SU-DHL-6 (cell line): ENCODE measurements at regions not wholly inside any gene's neighbourhood (a gene's known extent, or its start where the extent isn't known, plus 50 kb on each side); places are given as distances from the start of the nearest gene placed in this dataset.

Experiments used
- H2AFZ ChIP-seq: fragments of 200-600 bp; sonication (generic); 2 replicates; pipeline ENCODE4 v1.6.1; 2014; ENCODE audit warnings: low read depth, mild to moderate bottlenecking, moderate library complexity, mixed read lengths, antibody characterized with exemption, low read length; ENCODE audit not compliant: severe bottlenecking
- H3F3A ChIP-seq: fragments of 200-600 bp; shearing (Covaris generic); 2 replicates; pipeline ENCODE4 v1.6.0; 2016; ENCODE audit warnings: antibody characterized with exemption, mild to moderate bottlenecking; ENCODE audit not compliant: insufficient read depth
- H3K27ac ChIP-seq: fragments of 200-600 bp; sonication (generic); 2 replicates; pipeline ENCODE4 v1.5.1; 2016; ENCODE audit warnings: low read depth, mild to moderate bottlenecking, low read length, moderate library complexity, mixed read lengths
- H3K27me3 ChIP-seq: fragments of 200-600 bp; sonication (generic), shearing (Covaris generic); 2 replicates; pipeline ENCODE4 v1.6.0; 2014; ENCODE audit warnings: mild to moderate bottlenecking, low read length
- H3K36me3 ChIP-seq: fragments of 200-600 bp; sonication (generic); 2 replicates; pipeline ENCODE4 v1.6.1; 2014; ENCODE audit warnings: mild to moderate bottlenecking, low read length, mixed read lengths
- H3K4me2 ChIP-seq: fragments of 300-600, 200-600 bp; shearing (Covaris generic), sonication (generic); 2 replicates; pipeline ENCODE4 v1.6.0; 2014; ENCODE audit warnings: low read length, low read depth, mild to moderate bottlenecking; ENCODE audit not compliant: poor library complexity, severe bottlenecking
- H3K4me3 ChIP-seq: fragments of 200-600 bp; sonication (generic); 2 replicates; pipeline ENCODE4 v1.5.1; 2014; ENCODE audit warnings: antibody characterized with exemption, low read length, mild to moderate bottlenecking, mixed read lengths; ENCODE audit not compliant: insufficient read depth, poor library complexity, severe bottlenecking
- H3K79me2 ChIP-seq: fragments of 200-600 bp; sonication (generic); 2 replicates; pipeline ENCODE4 v1.6.1; 2014; ENCODE audit warnings: mild to moderate bottlenecking, low read length, moderate library complexity; ENCODE audit not compliant: insufficient read depth
- H3K9ac ChIP-seq: fragments of 200-600 bp; sonication (generic); 2 replicates; pipeline ENCODE4 v1.7.0; 2014; ENCODE audit warnings: mild to moderate bottlenecking, low read length
- H3K9me2 ChIP-seq: fragments of 200-600 bp; sonication (generic); replicated peaks from 2 replicates; pipeline ENCODE4 v1.6.1; 2014; ENCODE audit warnings: low read length; ENCODE audit not compliant: insufficient read depth
- H3K9me3 ChIP-seq: fragments of 200-600 bp; sonication (generic); 2 replicates; pipeline ENCODE4 v1.6.1; 2014; ENCODE audit warnings: low read length, mixed read lengths; ENCODE audit not compliant: insufficient read depth
- H4K20me1 ChIP-seq: fragments of 200-600 bp; sonication (generic); 2 replicates; pipeline ENCODE4 v1.6.1; 2014; ENCODE audit warnings: low read depth, mild to moderate bottlenecking, antibody characterized with exemption, low read length, moderate library complexity, mixed read lengths
- EZH2phosphoT487 ChIP-seq: fragments of 200-600 bp; sonication (generic), shearing (Covaris generic); conservative IDR thresholded peaks from 2 replicates; pipeline ENCODE4 v1.6.1; 2018; ENCODE audit warnings: mild to moderate bottlenecking, antibody characterized with exemption, low read length, moderate library complexity, mixed read lengths
- TF ChIP-seq, protein P1 (sequence below): fragments of 200-600 bp; sonication (generic); IDR thresholded peaks from one replicate; pipeline ENCODE4 v1.5.1; 2017; ENCODE audit warnings: antibody characterized with exemption, mild to moderate bottlenecking, low read length, moderate library complexity; ENCODE audit not compliant: insufficient read depth, poor library complexity, severe bottlenecking

DNA sequence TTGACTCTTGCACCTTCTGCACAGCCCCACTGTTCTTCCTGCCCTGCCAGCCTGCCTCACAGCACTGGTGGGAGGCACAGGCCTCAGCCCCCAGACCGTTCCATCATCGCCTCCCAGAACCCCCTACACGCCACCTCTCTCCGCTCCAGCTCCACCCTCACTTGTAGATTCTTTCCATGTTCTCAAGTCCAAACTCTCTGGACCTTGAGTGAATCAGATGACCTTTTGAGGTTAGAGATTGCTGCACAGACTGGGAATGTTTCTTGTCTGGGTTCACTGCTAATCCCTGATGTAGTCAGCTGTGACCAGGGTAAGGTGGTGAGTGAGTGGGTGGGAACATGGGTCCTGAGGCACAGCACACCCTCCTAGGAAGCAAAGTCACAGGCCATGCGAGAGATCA, 272.4 kb downstream of the IRF8 start:
- no peak overlapping the region for H3K4me3 ChIP-seq
- H3K79me2 ChIP-seq: no peaks in the 10 kb centered on the region

DNA sequence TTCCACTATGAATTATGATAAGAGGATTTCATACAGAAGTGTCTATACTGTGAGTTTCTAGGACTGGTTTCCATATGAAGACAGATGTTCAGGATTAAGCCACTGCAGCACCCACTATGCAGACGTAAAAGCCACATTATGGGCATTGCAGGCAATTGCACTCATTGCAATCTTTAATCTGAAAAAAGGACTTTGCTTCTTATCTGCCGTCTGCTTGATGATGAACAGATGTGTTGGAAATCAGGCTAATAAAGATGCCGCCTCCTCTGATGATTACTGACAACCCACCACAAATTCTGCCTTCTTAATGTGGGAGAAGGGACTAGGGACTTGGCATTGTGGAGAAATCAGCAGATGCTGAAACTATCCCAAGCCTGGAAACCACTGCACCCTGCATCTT, 276.9 kb downstream of the IRF8 start:
- Histone ChIP-seq H3K36me3 (no peaks in the 10 kb centered on the region), H3K79me2 (no peaks in the 10 kb centered on the region), H3K9me3 (no peaks in the 10 kb centered on the region), H3K4me3 (no peak overlapping the region), H3K9ac (no peak overlapping the region), H4K20me1 (no peaks in the 10 kb centered on the region), H3K9me2 (no peaks in the 10 kb centered on the region), H2AFZ (no peak overlapping the region), H3F3A (no peaks in the 10 kb centered on the region), H3K27ac (no peak overlapping the region), H3K4me2 (no peak overlapping the region), H3K27me3 (no peaks in the 10 kb centered on the region)
- TF ChIP-seq EZH2phosphoT487: no peak
- TF ChIP-seq, protein P1, sequence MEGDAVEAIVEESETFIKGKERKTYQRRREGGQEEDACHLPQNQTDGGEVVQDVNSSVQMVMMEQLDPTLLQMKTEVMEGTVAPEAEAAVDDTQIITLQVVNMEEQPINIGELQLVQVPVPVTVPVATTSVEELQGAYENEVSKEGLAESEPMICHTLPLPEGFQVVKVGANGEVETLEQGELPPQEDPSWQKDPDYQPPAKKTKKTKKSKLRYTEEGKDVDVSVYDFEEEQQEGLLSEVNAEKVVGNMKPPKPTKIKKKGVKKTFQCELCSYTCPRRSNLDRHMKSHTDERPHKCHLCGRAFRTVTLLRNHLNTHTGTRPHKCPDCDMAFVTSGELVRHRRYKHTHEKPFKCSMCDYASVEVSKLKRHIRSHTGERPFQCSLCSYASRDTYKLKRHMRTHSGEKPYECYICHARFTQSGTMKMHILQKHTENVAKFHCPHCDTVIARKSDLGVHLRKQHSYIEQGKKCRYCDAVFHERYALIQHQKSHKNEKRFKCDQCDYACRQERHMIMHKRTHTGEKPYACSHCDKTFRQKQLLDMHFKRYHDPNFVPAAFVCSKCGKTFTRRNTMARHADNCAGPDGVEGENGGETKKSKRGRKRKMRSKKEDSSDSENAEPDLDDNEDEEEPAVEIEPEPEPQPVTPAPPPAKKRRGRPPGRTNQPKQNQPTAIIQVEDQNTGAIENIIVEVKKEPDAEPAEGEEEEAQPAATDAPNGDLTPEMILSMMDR: no peak

More for the DNA sequence above, 272.4 kb downstream of the IRF8 start:
- no peaks in the 10 kb centered on the region for H3K27me3 ChIP-seq
- H3K9me3 ChIP-seq: no peaks in the 10 kb centered on the region
- H3K4me2 ChIP-seq: no peak overlapping the region
- no peaks in the 10 kb centered on the region for H3K36me3 ChIP-seq
- TF ChIP-seq EZH2phosphoT487: no peak
- TF ChIP-seq, protein P1: no peak
- H3K27ac ChIP-seq: no peak overlapping the region
- H3K9ac ChIP-seq: no peak overlapping the region
- no peaks in the 10 kb centered on the region for H3F3A ChIP-seq
- H2AFZ ChIP-seq: no peak overlapping the region
- H4K20me1 ChIP-seq: no peaks in the 10 kb centered on the region
- no peaks in the 10 kb centered on the region for H3K9me2 ChIP-seq

DNA sequence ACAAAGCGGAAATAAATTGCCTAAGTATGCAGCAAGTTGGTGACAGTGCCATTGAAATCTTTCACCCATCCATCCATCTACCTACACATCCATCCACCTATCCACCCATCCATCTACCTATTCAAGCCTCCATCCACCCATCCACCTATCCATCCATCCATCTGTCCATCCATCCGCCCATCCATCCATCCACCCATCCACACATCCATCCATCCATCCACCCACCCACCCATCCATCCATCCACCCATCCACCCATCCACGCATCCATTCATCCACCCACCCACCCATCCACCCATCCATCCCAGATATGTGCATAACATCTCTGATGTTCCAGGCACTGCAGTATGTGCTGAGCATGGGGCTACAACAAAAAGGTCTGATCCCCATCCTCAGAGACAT, 277.5 kb downstream of the IRF8 start:
- Histone ChIP-seq H3K9me2 (no peaks in the 10 kb centered on the region), H3K27ac (no peak overlapping the region), H2AFZ (no peak overlapping the region), H3K9me3 (no peaks in the 10 kb centered on the region; the same call in 1 of the 2 replicates), H4K20me1 (no peaks in the 10 kb centered on the region), H3K27me3 (no peaks in the 10 kb centered on the region), H3K9ac (no peak overlapping the region), H3K36me3 (no peaks in the 10 kb centered on the region), H3K4me3 (no peak overlapping the region), H3F3A (no peaks in the 10 kb centered on the region), H3K4me2 (no peak overlapping the region), H3K79me2 (no peaks in the 10 kb centered on the region)
- TF ChIP-seq, protein P1: no peak
